Hepatocyte (in vitro differentiated cells): ENCODE measurements at regions not wholly inside any gene's neighbourhood (a gene's known extent, or its start where the extent isn't known, plus 50 kb on each side); places are given as distances from the start of the nearest gene placed in this dataset.

Experiments
- CTCF ChIP-seq: fragments of 200-600 bp; sonication (generic); IDR thresholded peaks from 2 replicates; pipeline ENCODE4 v1.5.1; 2016; ENCODE audit warnings: antibody characterized with exemption, mild to moderate bottlenecking; ENCODE audit not compliant: poor library complexity
- EZH2 ChIP-seq: fragments of 200-600 bp; sonication (generic); IDR thresholded peaks from 2 replicates; pipeline ENCODE4 v1.6.1; 2016; ENCODE audit warnings: antibody characterized with exemption, mild to moderate bottlenecking, borderline replicate concordance
- EZH2phosphoT487 ChIP-seq: fragments of 200-600 bp; sonication (generic); IDR thresholded peaks from one replicate; pipeline ENCODE4 v1.6.1; 2018; ENCODE audit warnings: antibody characterized with exemption, mild to moderate bottlenecking, low read depth, moderate library complexity; ENCODE audit not compliant: unreplicated experiment, severe bottlenecking

DNA sequence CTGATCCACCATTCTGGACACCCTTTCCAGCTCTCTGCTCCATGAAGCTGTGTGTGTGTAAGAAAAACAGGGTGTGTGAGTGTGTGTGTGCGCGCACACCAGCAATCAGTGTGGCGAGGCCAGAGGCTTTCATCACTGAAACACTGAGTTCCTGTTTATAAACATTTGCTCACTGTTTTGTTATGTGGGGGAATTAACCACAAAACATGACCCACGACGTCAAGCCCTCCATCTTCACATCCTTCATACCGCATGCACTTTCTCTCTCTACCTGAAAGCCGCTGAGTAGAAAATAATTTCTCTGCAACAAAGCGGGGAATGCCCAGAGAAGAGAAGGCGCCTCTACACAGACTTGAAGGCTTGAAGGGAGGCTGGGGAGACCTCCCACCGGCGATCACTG lies 148.9 kb upstream of the IRF2BP2 start:
- TF ChIP-seq EZH2 (no peak), CTCF (no peak), EZH2phosphoT487 (no peak)
